Non-pigmented ciliary epithelial cell (primary cell): ENCODE measurements at regions not wholly inside any gene's neighbourhood (a gene's known extent, or its start where the extent isn't known, plus 50 kb on each side); places are given as distances from the start of the nearest gene placed in this dataset.
"Not testable (repeated sequence)": the region's sequence is repeated elsewhere in the genome, so short reads cannot be mapped to it uniquely, and the experiment has no call there.

Experiments
- DNase-seq: peaks from one replicate; pipeline ENCODE4 v3.0.0-alpha.2; 2010; ENCODE audit warnings: low read depth

DNA sequence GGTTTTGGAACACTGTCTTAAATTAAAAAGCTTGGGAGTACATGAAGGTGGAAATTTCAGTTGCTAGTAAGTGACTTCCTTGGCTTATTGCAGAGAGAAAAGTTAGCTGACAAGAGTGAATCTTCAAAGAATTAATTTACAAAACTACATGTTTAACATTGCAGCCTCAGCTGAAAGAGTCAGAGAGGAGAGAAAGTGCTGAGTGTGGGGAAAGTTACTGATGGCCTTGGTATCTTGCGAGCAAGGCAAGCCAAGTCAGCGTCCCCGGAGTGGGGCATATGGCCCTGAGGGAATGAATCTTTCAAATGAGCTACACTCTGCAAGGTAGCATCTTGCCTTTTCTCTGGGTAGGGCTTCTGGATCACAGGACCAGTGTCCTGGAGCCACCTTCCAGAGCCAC lies 131.3 kb downstream of the LPIN1 start:
- DNase-seq: no peak

DNA sequence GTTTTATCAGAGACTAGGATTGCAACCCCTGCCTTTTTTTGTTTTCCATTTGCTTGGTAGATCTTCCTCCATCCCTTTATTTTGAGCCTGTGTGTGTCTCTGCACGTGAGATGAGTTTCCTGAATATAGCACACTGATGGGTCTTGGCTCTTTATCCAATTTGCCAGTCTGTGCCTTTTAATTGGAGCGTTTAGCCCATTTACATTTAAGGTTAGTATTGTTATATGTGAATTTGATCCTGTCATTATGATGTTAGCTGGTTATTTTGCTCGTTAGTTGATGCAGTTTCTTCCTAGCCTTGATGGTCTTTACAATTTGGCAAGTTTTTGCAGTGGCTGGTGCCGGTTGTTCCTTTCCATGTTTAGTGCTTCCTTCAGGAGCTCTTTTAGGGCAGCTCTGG lies 138.8 kb downstream of the LPIN1 start:
- not testable (repeated sequence) for DNase-seq

DNA sequence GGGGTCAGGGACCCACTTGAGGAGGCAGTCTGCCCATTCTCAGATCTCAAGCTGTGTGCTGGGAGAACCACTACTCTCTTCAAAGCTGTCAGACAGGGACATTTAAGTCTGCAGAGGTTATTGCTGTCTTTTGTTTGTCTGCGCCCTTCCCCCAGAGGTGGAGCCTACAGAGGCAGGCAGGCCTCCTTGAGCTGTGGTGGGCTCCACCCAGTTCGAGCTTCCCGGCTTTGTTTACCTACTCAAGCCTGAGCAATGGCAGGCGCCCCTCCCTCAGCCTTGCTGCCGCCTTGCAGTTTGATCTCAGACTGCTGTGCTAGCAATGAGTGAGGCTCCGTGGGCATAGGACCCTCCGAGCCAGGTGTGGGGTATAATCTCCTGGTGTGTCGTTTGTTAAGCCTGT lies 140.5 kb downstream of the LPIN1 start:
- DNase-seq: not testable (repeated sequence)

- DNase-seq: no peak
These were observed 142.8 kb downstream of the LPIN1 start for GRCh38 chr2:11889101-11889850.

DNA sequence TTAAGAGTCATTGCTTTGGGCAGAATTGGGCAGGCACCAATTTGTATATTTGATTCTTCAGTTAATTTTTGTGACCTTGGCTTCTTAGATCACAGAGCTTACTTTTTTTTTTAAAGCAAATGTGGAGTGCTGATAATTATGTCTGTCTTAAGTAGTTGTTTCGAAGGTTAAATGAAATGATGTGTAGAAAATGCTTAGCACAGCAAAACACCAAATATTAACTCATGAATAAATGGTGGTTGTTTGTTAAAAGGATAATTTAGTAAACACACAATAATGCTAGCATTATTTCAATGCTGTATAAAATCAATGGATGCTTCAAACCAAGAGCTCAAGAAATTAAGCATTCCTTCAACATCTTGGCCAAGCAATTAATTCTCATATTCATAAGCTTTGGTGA lies 143.4 kb downstream of the LPIN1 start:
- DNase-seq: no peak

DNA sequence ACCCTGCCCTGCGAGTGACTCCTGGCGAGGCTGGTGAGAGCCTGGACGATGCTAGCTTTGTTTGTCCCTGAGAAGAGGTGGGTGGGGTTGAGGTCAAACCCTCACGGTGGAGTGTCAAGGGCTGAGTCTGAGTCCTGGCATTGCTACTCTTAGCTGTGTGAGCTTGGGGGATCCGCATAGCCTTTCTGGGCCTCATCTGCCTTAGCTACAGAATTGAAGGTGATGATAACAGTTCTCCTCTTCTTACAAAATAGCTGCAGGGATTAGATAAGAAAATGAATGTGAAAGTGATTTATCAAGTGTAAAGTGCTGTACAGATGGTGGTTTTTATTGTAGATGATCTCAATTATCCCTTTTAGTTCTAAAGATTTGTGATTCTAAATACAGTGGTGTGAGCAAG lies 144.6 kb downstream of the LPIN1 start:
- DNase-seq: no peak

DNA sequence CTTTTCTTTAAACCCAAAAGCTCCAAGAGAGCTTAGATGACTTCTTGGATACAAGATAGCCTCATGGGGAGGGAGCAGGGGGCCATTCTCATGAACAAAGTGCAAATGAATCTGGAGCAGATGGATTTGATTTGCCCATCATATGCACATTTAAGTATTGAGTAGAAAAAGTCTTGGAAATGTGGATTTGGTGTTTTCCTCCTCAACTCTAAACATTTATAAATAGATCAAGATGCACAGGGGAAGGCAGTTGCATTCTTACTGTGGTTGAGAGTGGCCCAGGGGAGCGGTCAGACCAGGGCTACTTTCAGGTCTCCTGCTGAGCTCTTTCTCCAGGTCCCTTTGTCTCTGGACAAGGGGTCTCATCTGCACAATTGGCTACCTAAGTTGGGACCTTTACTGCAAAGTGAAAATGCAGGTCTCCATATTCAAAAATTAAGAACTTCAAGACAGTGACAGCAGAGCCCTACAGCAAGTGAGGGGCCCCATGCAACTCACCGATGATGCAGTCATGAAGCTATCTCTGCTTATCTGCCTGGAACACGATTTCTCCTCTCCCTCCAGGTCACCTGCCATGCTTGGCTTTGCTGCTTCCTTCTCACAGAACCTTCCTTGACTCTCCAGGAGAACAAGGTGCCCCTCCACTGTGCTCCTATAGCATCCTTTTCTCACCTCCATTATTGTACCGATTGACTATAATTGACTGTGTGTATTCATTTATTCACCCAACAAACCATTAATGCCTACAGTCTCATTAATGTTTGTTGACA lies 145.4 kb downstream of the LPIN1 start:
- DNase-seq: no peak

DNA sequence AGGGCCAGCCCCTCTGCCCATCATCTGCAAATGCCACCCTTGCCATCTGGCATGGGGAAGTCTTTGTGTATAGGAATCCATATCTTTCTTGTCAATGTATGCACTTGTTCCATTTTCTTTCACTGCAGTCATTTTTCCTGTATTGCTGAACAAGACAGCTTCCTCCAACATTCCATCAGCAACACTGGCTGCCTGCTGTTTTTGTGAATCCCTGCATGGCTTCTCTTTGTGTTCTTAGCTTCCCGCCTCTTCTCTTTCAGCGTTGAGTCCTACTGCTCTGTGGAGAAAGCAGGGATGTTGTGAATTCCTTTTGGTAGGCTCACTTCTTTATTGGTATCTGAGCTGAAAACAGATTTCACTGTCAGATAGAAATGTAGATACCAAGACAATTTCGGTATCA lies 150.0 kb downstream of the LPIN1 start:
- DNase-seq: no peak

DNA sequence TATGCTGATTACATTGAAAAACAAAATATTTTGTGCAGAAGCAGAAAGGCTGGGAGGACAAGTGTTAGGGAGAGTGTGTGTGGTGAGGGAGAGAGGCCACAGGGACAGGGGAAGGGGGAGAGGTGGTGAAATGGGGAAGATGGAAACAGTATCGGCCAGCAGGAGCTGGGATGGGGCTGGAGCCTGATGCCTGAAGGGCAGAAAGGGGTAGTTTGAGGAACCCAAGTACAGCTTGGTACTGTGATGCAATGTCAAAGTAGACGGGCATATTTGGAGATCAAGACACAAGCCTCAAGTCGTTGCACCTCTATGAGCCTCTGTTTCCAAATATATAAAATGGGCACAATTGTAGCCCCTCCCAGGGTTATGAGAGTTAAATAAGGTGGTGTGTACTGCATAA lies 152.1 kb downstream of the LPIN1 start:
- DNase-seq: no peak

- peak; percentile 80 for DNase-seq
These were observed 152.9 kb downstream of the LPIN1 start for GRCh38 chr2:11899264-11899818.

GRCh38 chr2:11900891-11901290 lies 154.5 kb downstream of the LPIN1 start:
- DNase-seq: not testable (repeated sequence)

GRCh38 chr2:11901351-11902069 lies 155.1 kb downstream of the LPIN1 start:
- DNase-seq: no peak

DNA sequence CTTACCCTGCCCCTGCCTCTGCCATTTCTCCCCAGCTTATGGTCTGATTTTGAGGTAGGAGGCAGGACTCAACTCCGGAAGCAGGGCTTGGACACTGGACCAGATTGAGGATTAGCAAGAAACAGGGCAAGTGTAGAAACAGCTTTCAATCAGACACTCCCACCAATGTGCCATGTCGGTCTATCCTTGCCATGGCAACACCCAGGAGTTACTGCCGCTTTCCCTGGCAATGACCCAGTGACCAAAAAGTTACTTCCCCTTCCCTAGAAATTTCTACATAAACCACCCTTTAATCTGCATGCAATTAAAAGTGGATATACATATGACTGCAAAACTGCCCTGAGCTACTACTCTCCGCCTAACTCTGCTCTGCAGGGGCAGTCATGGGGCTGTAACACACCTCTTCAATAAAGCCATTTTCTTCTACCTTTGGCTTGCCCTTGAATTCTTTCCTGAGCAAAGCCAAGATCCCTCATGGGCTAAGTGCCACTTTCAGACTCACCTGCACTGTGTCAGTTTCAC lies 156.7 kb downstream of the LPIN1 start:
- DNase-seq: no peak

GRCh38 chr2:11904029-11904428 lies 157.6 kb downstream of the LPIN1 start:
- DNase-seq: no peak

DNA sequence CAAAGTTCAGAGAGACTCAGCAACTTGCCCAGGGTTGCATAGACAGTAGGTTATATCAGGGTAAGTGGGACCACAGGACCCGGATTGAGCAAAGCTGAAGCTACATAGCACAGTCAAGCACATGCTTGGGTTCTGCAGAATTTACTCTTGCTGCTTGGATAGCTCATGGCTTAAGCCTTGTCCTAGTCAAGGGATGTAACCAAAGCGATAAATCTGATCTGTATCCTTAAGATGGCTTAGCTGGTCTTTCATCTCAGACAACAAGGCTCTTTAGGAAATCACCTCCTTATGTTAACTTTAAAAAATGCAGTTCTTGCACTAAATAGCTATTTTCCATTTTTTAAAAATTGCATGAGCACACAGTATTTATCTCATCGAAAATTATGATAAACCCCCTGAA lies 158.5 kb downstream of the LPIN1 start:
- no peak for DNase-seq

- DNase-seq: no peak
These were observed 160.8 kb downstream of the LPIN1 start for GRCh38 chr2:11907190-11907589.

GRCh38 chr2:11910971-11911370 lies 164.5 kb downstream of the LPIN1 start:
- no peak for DNase-seq

GRCh38 chr2:11912980-11913379 lies 166.5 kb downstream of the LPIN1 start:
- DNase-seq: no peak

DNA sequence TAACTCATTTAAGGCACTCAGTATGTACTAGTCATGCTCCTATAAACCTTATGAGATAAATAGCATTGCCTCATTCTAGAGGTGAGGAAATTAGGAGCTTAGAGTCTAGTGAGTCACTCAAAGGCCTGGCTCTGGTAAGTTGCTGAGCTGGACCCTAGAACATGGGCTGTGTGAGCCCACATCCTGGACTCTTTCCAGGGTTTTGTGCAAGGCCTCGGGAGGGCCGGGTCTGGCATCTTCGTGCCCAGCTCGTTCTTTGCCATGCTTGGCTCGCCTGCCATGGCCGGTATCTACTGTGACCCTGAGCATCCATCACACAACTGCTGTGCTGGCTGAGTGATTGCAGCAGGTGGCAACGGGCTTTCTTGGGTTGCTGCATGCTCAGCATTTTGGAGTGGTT lies 168.0 kb downstream of the LPIN1 start:
- DNase-seq: no peak

- DNase-seq: no peak
These were observed 169.2 kb downstream of the LPIN1 start for GRCh38 chr2:11915650-11916049.

DNA sequence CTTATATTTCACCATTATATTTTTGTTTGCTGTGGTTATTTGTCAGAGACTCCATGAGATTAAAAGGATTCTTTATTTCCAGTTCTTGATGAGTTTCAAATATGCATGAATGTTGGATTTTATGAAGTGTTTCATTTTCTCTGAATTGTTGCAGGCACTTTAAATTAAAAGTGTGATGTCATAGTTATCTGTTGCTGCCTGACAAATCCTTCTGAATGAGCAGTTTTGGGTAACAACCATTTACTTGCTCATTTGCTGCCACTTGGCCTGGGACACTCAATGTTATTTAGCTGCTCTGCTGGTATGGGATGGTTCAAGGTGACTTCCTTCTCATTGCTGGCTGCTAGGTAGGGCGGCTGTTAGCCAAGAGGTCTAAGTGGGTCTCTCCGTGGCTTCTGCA lies 173.5 kb downstream of the LPIN1 start:
- DNase-seq: no peak

DNA sequence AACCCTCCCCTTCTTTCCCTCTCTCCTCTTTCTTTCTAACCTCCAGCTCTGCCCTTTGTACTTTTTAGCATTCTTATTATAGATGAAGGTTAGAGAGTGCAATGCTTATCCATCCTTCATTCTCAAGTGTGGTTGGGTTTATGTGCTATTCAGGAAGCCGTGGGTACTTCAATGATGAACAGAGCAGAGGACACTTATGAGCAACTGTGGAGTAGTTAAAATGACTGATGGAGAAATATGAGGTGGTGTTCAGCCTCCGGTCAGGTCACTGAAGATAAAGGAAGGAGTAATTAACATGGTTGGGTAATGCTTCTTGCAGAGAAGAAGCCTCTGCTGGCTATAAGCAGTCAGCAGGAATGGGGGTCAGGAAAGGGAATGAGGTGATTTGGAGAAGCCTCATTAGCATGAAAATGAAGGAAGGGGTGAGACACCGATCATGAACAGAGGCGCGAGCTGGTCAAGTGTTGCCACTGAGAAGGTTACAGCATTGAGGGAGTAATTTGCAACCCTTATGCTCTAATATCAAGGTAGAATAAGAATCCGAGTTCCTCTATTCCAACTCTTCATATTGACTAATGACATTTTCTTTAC lies 174.7 kb downstream of the LPIN1 start:
- DNase-seq: no peak
